Tongue (tissue), 2 donors: ENCODE measurements at regions not wholly inside any gene's neighbourhood (a gene's known extent, or its start where the extent isn't known, plus 50 kb on each side); places are given as distances from the start of the nearest gene placed in this dataset. TPM values are rescaled to one million over a fixed set of nuclear protein-coding genes. Genes with fewer than 3 reads are reported as not detected.

Experiments
- DNase-seq: peaks from one replicate; pipeline ENCODE4 v3.0.0-alpha.2; 2015
- small RNA-seq: library from RNA; depleted of rRNA; stranded (forward); fragments of <200 nt; gene quantifications from one replicate; pipeline ENCODE3, GENCODE V24; 2014; ENCODE audit warnings: low replicate concordance

GRCh38 chr18:2431806-2432205 is 139.5 kb downstream of the METTL4 start:
- no peak for DNase-seq

GRCh38 chr18:2433366-2433765 is 137.9 kb downstream of the METTL4 start:
- DNase-seq: no peak

GRCh38 chr18:2441544-2441943 is 129.8 kb downstream of the METTL4 start:
- no peak for DNase-seq

- DNase-seq: no peak
Observed at GRCh38 chr18:2442006-2442405, 129.3 kb downstream of the METTL4 start.

GRCh38 chr18:2442726-2443275 is 128.5 kb downstream of the METTL4 start:
- DNase-seq: no peak

GRCh38 chr18:2444201-2444875 is 127.0 kb downstream of the METTL4 start:
- DNase-seq: no peak

- DNase-seq: peak; percentile 2
Observed at GRCh38 chr18:2448565-2449151, 122.6 kb downstream of the METTL4 start.

GRCh38 chr18:2451556-2451955 is 119.7 kb downstream of the METTL4 start:
- DNase-seq: no peak

- no peak for DNase-seq
Observed at GRCh38 chr18:2459886-2460285, 111.4 kb downstream of the METTL4 start.

- DNase-seq: no peak
Observed at GRCh38 chr18:2466978-2467377, 104.3 kb downstream of the METTL4 start.

GRCh38 chr18:2468051-2468450 is 103.3 kb downstream of the METTL4 start:
- DNase-seq: peak; percentile 9

- no peak for DNase-seq
Observed at GRCh38 chr18:2471523-2471922, 99.8 kb downstream of the METTL4 start.

- DNase-seq: no peak
Observed at GRCh38 chr18:2478662-2479061, 92.6 kb downstream of the METTL4 start.

- peak; percentile 5 for DNase-seq
Observed at GRCh38 chr18:2480536-2480935, 90.8 kb downstream of the METTL4 start.

- no peak for DNase-seq
Observed at GRCh38 chr18:2482706-2483475, 88.4 kb downstream of the METTL4 start.

- DNase-seq: no peak
Observed at GRCh38 chr18:2485983-2486382, 85.3 kb downstream of the METTL4 start.

GRCh38 chr18:2486426-2486825 is 84.9 kb downstream of the METTL4 start:
- DNase-seq: no peak

Small RNA genes lying in the stretch of these regions (small RNA-seq; reads per million reads assigned to genes)
- not detected for gene AP005119.1
- not detected for gene COX6CP3
- gene RN7SKP72: not detected
